Small intestine (tissue), 7 donors: ENCODE measurements at regions not wholly inside any gene's neighbourhood (a gene's known extent, or its start where the extent isn't known, plus 50 kb on each side); places are given as distances from the start of the nearest gene placed in this dataset.

Experiments
- DNase-seq, 2 donors: peaks; one replicate each; pipeline versions ENCODE4 v3.0.0 to v3.0.0-alpha.2; 2013
- FAIRE-seq: peaks from 2 replicates; lab custom pipeline; 2012; peaks lifted over from hg19 to GRCh38; lab: Jason Lieb, UNC
- H3K27ac ChIP-seq, 3 donors: one replicate each; pipeline ENCODE4 v1.5.1; 2013; ENCODE audit warnings: low read length in 2 of 3, mild to moderate bottlenecking in 2 of 3, control low read depth in 1 of 3, inconsistent platforms in 1 of 3, low read depth in 1 of 3, moderate library complexity in 1 of 3
- H3K27me3 ChIP-seq, 3 donors: one replicate each; pipeline ENCODE4 v1.6.1; 2013; ENCODE audit warnings: low read length in 3 of 3, inconsistent platforms in 1 of 3; ENCODE audit not compliant: control insufficient read depth in 3 of 3, insufficient read depth in 3 of 3
- H3K36me3 ChIP-seq, 3 donors: one replicate each; pipeline ENCODE4 v1.6.1; 2013; ENCODE audit warnings: low read length in 3 of 3, inconsistent platforms in 1 of 3, low read depth in 1 of 3, mild to moderate bottlenecking in 1 of 3, moderate library complexity in 1 of 3; ENCODE audit not compliant: control insufficient read depth in 3 of 3, insufficient read depth in 2 of 3
- H3K4me1 ChIP-seq, 3 donors: one replicate each; pipeline ENCODE4 v1.6.1; 2013; ENCODE audit warnings: low read length in 2 of 3, inconsistent platforms in 1 of 3, low read depth in 1 of 3, mild to moderate bottlenecking in 1 of 3, moderate library complexity in 1 of 3; ENCODE audit not compliant: control insufficient read depth in 3 of 3, insufficient read depth in 2 of 3
- H3K4me3 ChIP-seq, 3 donors: one replicate each; pipeline ENCODE4 v1.5.1; 2013; ENCODE audit warnings: low read length in 3 of 3, control low read depth in 1 of 3, inconsistent platforms in 1 of 3, low read depth in 1 of 3, mild to moderate bottlenecking in 1 of 3, moderate library complexity in 1 of 3
- H3K9me3 ChIP-seq, 2 donors: one replicate each; pipeline ENCODE4 v1.6.1; 2013; ENCODE audit warnings: low read depth in 1 of 2, low read length in 1 of 2; ENCODE audit not compliant: control insufficient read depth in 2 of 2, insufficient read depth in 1 of 2
- WGBS, 3 donors: extraction: QIAGEN DNeasy Blood & Tissue Kit; methylation state at CpG; one replicate each; pipeline ENCODE4 v1.1.7; 2013; 5-methylcytosine and 5-hydroxymethylcytosine counted together
- donor health status: healthy with polysubstance abuse.
- donor health status: control.
- donor health status: control.
- donor health status: Bipolar disorder and iron deficiency.
- donor health status: healthy.

- DNase-seq (no peak), FAIRE-seq (no peak)
- H3K27ac ChIP-seq = no peak overlapping the region
- H3K27me3 ChIP-seq = no peaks in the 10 kb centered on the region
- no peaks in the 10 kb centered on the region for H3K36me3 ChIP-seq
- WGBS, 3 donors = 33 to 43% (median 41%) methylated on average over 3 of the region's 3 CpGs
- no peak overlapping the region for H3K4me3 ChIP-seq
- H3K9me3 ChIP-seq = peaks cover 0 to 2% of the 10 kb centered on the region in 2 donors
- no peaks in the 10 kb centered on the region for H3K4me1 ChIP-seq
These were observed 1523.8 kb upstream of the CADM2 start for GRCh38 chr3:83434880-83435587.

GRCh38 chr3:83438188-83438587, 1520.6 kb upstream of the CADM2 start:
- peaks cover 0 to 2% of the 10 kb centered on the region in 2 donors for H3K9me3 ChIP-seq
- 51 to 80% (median 70%) methylated on average over 1 of the region's 1 CpG for WGBS, 3 donors
- no peak overlapping the region for H3K4me3 ChIP-seq
- FAIRE-seq (no peak), DNase-seq (no peak)
- H3K36me3 ChIP-seq = no peaks in the 10 kb centered on the region
- H3K27me3 ChIP-seq = no peaks in the 10 kb centered on the region
- H3K27ac ChIP-seq = no peak overlapping the region
- H3K4me1 ChIP-seq = no peaks in the 10 kb centered on the region

- 50 to 53% (median 53%) methylated on average over 1 of the region's 1 CpG for WGBS, 3 donors
- H3K27ac ChIP-seq = no peak overlapping the region
- no peaks in the 10 kb centered on the region for H3K4me1 ChIP-seq
- no peaks in the 10 kb centered on the region for H3K27me3 ChIP-seq
- H3K9me3 ChIP-seq = peaks cover 0 to 1% of the 10 kb centered on the region in 2 donors
- DNase-seq (no peak), FAIRE-seq (no peak)
- H3K36me3 ChIP-seq = no peaks in the 10 kb centered on the region
- H3K4me3 ChIP-seq = no peak overlapping the region
These were observed 1505.7 kb upstream of the CADM2 start for GRCh38 chr3:83453056-83453455.

GRCh38 chr3:83454353-83454752, 1504.4 kb upstream of the CADM2 start:
- FAIRE-seq = no peak

GRCh38 chr3:83457551-83457950, 1501.2 kb upstream of the CADM2 start:
- no peak for FAIRE-seq
- Histone ChIP-seq H3K4me1 (no peaks in the 10 kb centered on the region), H3K27me3 (no peaks in the 10 kb centered on the region), H3K9me3 (no peaks in the 10 kb centered on the region), H3K36me3 (no peaks in the 10 kb centered on the region), H3K27ac (no peak overlapping the region), H3K4me3 (no peak overlapping the region)
- WGBS, 3 donors = 48 to 65% (median 55%) methylated on average over 2 of the region's 2 CpGs
- no peak for DNase-seq

More at GRCh38 chr3:83454353-83454752, 1504.4 kb upstream of the CADM2 start:
- Histone ChIP-seq H3K27ac (no peak overlapping the region), H3K4me1 (no peaks in the 10 kb centered on the region), H3K27me3 (no peaks in the 10 kb centered on the region), H3K36me3 (no peaks in the 10 kb centered on the region), H3K4me3 (no peak overlapping the region), H3K9me3 (peaks cover 0 to 1% of the 10 kb centered on the region in 2 donors)
- no peak for DNase-seq
- 85 to 89% (median 86%) methylated on average over 4 of the region's 4 CpGs for WGBS, 3 donors

- Histone ChIP-seq H3K36me3 (no peaks in the 10 kb centered on the region), H3K4me3 (no peak overlapping the region), H3K27ac (no peak overlapping the region), H3K27me3 (no peaks in the 10 kb centered on the region), H3K4me1 (no peaks in the 10 kb centered on the region), H3K9me3 (no peaks in the 10 kb centered on the region)
- FAIRE-seq (no peak), DNase-seq (no peak)
- 54 to 71% (median 56%) methylated on average over 2 of the region's 2 CpGs for WGBS, 3 donors
These were observed 1498.7 kb upstream of the CADM2 start for GRCh38 chr3:83460052-83460451.

- DNase-seq = no peak
- 92 to 97% (median 96%) methylated on average over 1 of the region's 1 CpG for WGBS, 3 donors
- Histone ChIP-seq H3K4me1 (no peaks in the 10 kb centered on the region), H3K9me3 (no peaks in the 10 kb centered on the region), H3K27me3 (no peaks in the 10 kb centered on the region), H3K36me3 (no peaks in the 10 kb centered on the region), H3K27ac (no peak overlapping the region), H3K4me3 (no peak overlapping the region)
- FAIRE-seq = no peak
These were observed 1497.4 kb upstream of the CADM2 start for GRCh38 chr3:83461411-83461810.

GRCh38 chr3:83477563-83477962, 1481.2 kb upstream of the CADM2 start:
- Histone ChIP-seq H3K36me3 (no peaks in the 10 kb centered on the region), H3K9me3 (peaks cover 0 to 2% of the 10 kb centered on the region in 2 donors), H3K27ac (no peak overlapping the region), H3K27me3 (no peaks in the 10 kb centered on the region), H3K4me3 (no peak overlapping the region), H3K4me1 (no peaks in the 10 kb centered on the region)
- WGBS, 3 donors = 88 to 90% (median 89%) methylated on average over 13 of the region's 13 CpGs
- no peak for FAIRE-seq
- DNase-seq = no peak
